22Rv1 (cell line): ENCODE measurements at regions not wholly inside any gene's neighbourhood (a gene's known extent, or its start where the extent isn't known, plus 50 kb on each side); places are given as distances from the start of the nearest gene placed in this dataset.
"Not testable (repeated sequence)": the region's sequence is repeated elsewhere in the genome, so short reads cannot be mapped to it uniquely, and the experiment has no call there.

ENCODE experiments used
- CTCF ChIP-seq: fragments of 450-650 bp; IDR thresholded peaks from 2 replicates; pipeline ENCODE4 v1.5.1; 2017; ENCODE audit warnings: mild to moderate bottlenecking
- ZFX ChIP-seq: fragments of 450-650 bp; IDR thresholded peaks from 2 replicates; pipeline ENCODE4 v1.6.1; 2017; ENCODE audit warnings: antibody characterized with exemption, borderline replicate concordance

- not testable (repeated sequence) for TF ChIP-seq CTCF, ZFX
Measured at GRCh38 chr12:14032191-14032590, 50.8 kb upstream of the GRIN2B start.
